HG03378 (cell line): ENCODE measurements at regions not wholly inside any gene's neighbourhood (a gene's known extent, or its start where the extent isn't known, plus 50 kb on each side); places are given as distances from the start of the nearest gene placed in this dataset.
"Not testable (repeated sequence)": the region's sequence is repeated elsewhere in the genome, so short reads cannot be mapped to it uniquely, and the experiment has no call there.

Source experiments
- ATAC-seq: cut with Tn5 transposase; IDR thresholded peaks from one replicate; pipeline ENCODE4 v1.9.1; 2021; ENCODE audit warnings: mild to moderate bottlenecking, moderate library complexity; ENCODE audit not compliant: unreplicated experiment

DNA sequence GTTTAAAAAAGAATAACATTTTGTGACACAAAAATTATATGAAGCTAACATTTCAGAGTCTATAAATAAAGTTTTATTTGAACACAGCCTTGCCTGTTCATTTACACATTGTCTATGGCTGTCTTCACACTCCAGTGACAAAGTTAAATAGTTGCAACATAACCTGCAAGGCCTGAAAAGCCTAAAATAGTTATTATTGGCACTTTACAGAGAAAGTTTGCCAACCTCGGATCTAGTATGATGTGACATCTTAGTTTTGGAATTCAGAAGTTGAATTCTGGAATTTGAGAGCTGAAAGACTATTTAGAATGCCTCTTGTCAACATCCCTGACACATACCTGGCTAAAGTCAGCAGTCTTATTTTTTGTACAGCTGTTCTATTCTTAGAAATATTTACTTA, 68.3 kb downstream of the DYRK2 start:
- ATAC-seq = no peak

- ATAC-seq = not testable (repeated sequence)
Observed at GRCh38 chr12:67719303-67719702, 70.8 kb downstream of the DYRK2 start.

- no peak for ATAC-seq
Observed at GRCh38 chr12:67720351-67720856, 71.9 kb downstream of the DYRK2 start.

GRCh38 chr12:67721248-67721647, 72.7 kb downstream of the DYRK2 start:
- no peak for ATAC-seq

GRCh38 chr12:67722296-67722695, 73.8 kb downstream of the DYRK2 start:
- ATAC-seq = no peak

DNA sequence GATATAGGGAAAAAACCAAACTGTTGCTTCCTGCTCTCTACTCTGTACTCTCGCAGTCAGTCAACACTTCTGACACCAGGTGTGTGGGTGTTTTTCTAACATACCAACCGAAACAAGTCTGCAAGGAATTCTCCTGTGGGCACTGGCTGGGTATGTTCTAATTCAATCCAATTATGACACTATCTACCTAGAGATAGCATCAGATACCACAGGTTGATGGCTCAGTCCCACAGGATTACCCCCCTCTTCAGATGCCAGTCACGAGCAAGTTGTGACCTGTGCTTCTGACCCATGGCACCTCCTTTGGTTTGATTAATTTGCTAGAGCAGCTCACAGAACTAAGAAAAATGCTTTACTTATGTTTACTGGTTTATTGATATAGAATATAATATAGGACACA, 78.3 kb downstream of the DYRK2 start:
- ATAC-seq = no peak

DNA sequence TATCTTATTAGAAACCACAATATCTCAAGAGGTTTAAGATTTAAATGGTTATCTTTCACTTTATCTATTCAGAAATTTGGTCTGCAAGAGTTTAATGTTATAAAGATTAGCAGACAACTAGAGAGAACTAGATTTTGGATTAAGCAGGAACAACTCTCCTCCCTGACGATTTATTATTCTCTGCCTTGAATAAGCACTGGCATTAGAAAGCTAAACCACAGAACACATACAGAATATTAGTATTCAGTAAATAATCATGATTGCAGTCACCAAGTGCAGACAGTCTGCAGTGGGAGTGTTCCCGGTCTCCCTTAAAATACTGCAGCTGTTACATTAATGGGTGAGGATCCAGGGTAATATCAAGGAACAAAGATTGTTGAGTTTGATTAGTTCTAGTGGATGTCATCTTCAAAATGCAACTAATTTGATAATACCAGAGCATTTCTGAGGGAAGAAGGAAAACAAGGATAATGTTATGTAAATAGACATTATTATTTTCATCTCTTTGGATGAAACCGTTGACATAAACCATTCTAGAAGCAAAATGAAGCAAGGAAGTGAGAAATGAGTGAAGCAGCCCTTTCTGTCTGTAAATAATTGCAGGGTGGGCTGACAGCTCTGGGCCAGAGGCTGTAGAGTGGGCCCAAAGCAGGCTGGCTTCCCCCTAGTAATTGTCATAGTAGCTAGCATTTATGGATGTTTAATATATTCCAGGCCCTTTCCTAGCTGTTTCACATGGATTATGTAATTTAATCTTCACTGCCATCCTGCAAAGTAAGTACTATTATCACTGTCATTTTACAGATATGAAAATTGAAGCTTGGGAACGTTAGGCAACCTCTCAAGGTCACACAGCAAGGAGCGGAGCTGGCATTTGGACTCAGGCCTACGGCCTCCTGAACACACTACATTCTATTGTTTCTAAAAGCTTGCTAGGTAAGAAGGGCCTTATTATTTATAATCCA, 79.4 kb downstream of the DYRK2 start:
- no peak for ATAC-seq

DNA sequence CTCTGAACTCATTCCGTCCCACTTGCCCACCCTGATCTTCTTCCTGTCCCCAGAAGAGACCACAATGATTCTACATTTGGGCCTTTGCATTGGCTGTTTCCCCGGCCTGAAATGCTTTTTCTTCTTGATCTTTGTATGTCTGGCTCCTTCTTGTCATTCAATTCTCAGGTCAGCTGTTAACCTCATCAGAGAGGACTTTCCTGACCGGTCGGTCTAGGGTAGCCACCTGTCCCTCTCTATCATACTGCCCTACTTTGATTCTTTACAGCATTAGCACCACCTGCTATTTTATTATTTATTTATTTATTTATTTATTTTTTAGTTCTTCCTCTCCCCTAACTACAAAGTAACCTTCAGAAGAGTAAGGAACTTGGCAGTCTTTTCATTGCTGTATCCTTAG, 84.3 kb downstream of the DYRK2 start:
- ATAC-seq = no peak

DNA sequence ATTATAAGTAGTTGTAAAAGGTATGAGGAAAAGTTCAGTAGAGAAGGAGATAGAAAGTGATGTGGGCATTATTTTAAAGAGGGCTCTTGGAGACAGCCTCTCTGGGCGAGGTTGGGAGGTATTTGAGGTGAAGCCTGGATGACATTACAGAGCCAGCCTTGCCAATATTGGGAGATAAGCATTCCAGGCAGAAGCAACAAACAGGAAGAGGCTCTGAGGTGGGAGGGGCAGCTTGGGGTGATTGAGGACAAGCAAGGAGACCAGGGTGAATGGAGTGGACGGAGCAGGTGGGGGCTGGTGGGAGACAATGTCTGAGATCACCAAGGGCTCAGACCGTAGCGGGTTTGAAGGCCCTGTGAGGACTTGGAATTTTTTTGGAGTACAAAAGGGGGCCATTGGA, 87.3 kb downstream of the DYRK2 start:
- ATAC-seq = no peak

DNA sequence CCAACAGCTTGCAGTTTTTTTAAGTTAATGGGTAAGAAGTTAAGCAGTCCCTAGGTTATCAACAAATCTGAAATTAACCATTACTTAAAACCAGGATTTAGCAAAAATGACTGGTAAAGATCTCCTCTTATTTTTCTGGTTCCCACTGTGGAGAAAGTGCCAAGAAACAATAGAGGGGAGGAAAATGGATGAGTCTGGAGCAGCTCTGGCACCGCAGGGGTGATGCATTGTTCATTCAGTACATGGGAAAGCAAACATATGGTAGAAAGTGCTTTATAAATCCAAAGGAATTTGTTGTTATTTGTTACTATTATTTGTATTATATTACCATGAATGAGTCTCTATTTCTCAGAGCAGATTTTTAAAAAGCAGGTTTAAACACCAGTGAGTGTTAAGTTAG, 92.2 kb downstream of the DYRK2 start:
- no peak for ATAC-seq

- no peak for ATAC-seq
Observed at GRCh38 chr12:67741270-67741669, 92.7 kb downstream of the DYRK2 start.

GRCh38 chr12:67742461-67742860, 93.9 kb downstream of the DYRK2 start:
- ATAC-seq = no peak

- no peak for ATAC-seq
Observed at GRCh38 chr12:67747869-67748742, 99.6 kb downstream of the DYRK2 start.

DNA sequence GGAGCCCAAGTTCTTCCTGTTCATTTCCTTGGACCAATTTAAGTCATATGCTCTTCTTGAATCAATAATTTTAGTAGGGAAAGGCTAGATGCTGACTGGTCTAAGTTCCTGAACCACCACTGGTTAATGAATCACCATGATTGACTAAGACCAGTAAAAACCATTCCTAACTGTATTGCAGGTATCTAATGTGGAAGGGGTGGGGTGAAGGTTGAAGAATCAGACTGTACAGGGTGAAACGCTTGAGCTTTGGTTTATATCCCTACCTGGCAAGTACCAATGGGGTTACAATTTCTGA, 100.1 kb downstream of the DYRK2 start:
- ATAC-seq = no peak

- no peak for ATAC-seq
Observed at GRCh38 chr12:67750513-67751183, 102.1 kb downstream of the DYRK2 start.

DNA sequence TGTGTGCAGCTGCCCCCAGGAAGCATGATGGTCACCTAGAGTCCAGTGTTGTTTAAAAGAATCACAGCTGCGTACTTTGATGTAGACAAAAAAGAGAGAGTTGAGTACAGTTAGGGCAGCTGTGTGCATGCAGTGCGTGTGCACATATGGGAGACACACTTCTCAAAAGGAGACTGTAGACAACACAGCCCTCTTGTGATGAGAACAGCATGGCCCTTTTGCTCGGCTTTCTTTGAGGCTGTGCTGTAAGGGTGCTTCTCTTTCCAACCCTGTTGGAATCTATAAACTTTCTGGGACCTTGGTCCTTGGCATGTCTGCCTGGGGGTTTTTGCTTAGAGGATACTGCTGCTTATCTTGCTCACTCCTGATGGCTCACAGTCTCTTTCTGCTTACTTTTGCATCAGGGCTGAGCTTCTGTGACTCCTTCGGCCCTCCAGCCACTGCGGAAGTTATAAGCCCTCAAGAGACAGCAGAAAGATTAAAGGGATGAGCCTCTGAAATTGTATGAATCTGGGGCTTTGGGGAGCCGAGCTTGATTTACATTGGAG, 102.9 kb downstream of the DYRK2 start:
- no peak for ATAC-seq

- ATAC-seq = no peak
Observed at GRCh38 chr12:67752226-67752732, 103.7 kb downstream of the DYRK2 start.

DNA sequence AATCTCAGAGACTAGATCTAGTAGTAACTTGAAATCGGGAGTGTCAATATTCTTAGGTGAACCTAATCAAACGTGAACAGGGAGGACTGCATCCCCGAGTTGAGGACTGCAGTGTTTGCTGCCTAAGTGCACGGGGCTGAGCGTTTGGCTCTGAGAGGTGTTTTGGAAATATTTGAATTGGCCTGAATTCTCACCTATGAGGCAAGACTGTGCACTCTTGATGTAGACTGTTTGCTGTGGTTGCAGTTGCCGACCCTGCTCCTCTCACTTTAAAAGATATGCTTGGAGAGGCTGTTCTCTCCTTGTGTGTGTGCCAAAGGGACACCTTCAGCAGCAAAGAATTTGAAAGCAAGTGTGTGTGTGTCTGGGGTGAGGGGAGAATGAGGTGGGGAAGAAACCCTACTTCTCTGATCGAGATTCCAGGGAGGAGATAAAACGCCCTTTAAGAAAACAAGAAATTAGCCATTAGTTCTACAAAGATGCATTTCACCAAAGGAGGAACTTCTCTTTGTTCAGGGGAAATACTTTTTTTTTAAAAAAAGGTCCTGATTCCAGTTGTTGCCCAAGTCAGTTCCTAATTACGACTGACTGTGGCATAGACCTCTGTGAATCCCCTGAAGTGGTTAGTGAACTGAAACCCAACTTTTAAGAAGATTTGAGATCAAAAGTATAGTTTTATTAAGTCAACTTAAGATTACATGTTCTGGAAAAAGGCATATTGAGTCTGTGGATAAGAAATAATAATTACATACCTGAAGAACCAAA, 106.6 kb downstream of the DYRK2 start:
- ATAC-seq = no peak

DNA sequence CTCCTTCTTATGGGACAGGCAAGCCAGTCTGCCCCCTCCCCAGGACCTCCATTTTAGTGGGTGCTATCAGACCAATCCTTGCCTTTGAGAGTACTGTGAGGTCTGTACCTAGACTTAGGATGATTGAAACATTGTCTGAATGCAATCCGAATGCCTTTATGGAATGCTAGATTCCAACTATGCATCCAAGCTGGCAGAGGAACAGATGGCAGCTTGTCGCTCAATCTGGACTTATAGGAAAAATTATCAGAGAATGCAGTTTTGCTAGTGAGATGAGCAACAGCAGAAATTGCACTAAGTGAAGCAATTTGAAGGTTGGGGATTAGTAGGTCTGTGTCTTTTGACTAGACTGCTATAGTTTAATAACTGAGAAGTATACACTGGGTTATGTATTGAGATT, 109.1 kb downstream of the DYRK2 start:
- ATAC-seq = no peak

- ATAC-seq = peak; percentile 97
Observed at GRCh38 chr12:67758119-67758518, 109.6 kb downstream of the DYRK2 start.
